DMS79 treated with DMSO at 0.1 percent for 48 hours (cell line): ENCODE measurements at regions not wholly inside any gene's neighbourhood (a gene's known extent, or its start where the extent isn't known, plus 50 kb on each side); places are given as distances from the start of the nearest gene placed in this dataset.

ENCODE experiments used
- DNase-seq: peaks from one replicate; lab custom pipeline; 2025; lab: John Stamatoyannopoulos, UW

GRCh38 chr1:219669556-219669955 lies 56.7 kb upstream of the ZC3H11B start:
- no peak for DNase-seq

GRCh38 chr1:219669042-219669441 lies 56.1 kb upstream of the ZC3H11B start:
- no peak for DNase-seq

- no peak for DNase-seq
Measured at GRCh38 chr1:219668446-219668845, 55.5 kb upstream of the ZC3H11B start.

- no peak for DNase-seq
Measured at GRCh38 chr1:219666242-219666641, 53.3 kb upstream of the ZC3H11B start.

GRCh38 chr1:219665089-219665488 lies 52.2 kb upstream of the ZC3H11B start:
- no peak for DNase-seq

GRCh38 chr1:219664310-219665029 lies 51.6 kb upstream of the ZC3H11B start:
- no peak for DNase-seq
